ENCODE measurements at regions not wholly inside any gene's neighbourhood (a gene's known extent, or its start where the extent isn't known, plus 50 kb on each side); places are given as distances from the start of the nearest gene placed in this dataset.

GRCh38 chrX:43562372-43562771 lies 93.7 kb upstream of the MAOA start:
- Histone ChIP-seq H3K36me3 (ENCODE audit: control insufficient read depth, insufficient read depth, low read length) (no peaks in the 10 kb centered on the region), H3K4me2 (ENCODE audit: extremely low read depth, insufficient read depth, low read length) (no peak overlapping the region), H3K4me3 (replicated peaks in 1 of 4; ENCODE audit: control extremely low read depth in 1 of 4, insufficient read depth in 1 of 4, low read depth in 3 of 4, low read length in 4 of 4) (no peak overlapping the region), H3K79me2 (ENCODE audit: control insufficient read depth, insufficient read depth, low read length) (no peaks in the 10 kb centered on the region), H2AFZ (ENCODE audit: low read length) (no peak overlapping the region), H3K9ac (ENCODE audit: insufficient read depth, low read length) (no peak overlapping the region), H4K20me1 (ENCODE audit: control insufficient read depth, extremely low read depth, insufficient read depth, low read length) (no peaks in the 10 kb centered on the region), H3K27ac (ENCODE audit: insufficient read depth, low read length) (no peak overlapping the region), H3K27me3 (ENCODE audit: control insufficient read depth, insufficient read depth, low read length) (no peaks in the 10 kb centered on the region), H3K9me3 (ENCODE audit: control insufficient read depth, insufficient read depth, low read depth, low read length) (no peaks in the 10 kb centered on the region), H3K4me1 (ENCODE audit: control insufficient read depth, extremely low read depth, insufficient read depth, low read length) (no peaks in the 10 kb centered on the region)
- DNase-seq (ENCODE audit: low read depth in 2 of 2) = peak in 1 of 2 donors; percentile 56
- TF ChIP-seq EZH2 (IDR thresholded peaks at IDR 0.05; ENCODE audit: low read length, missing control alignments) = no peak
- TF ChIP-seq CTCF (conservative IDR thresholded peaks at IDR 0.05 in 1 of 2, IDR thresholded peaks at IDR 0.05 in 1 of 2; ENCODE audit: low read depth in 1 of 2, low read length in 2 of 2) = no peak

- Histone ChIP-seq H3K4me3 (replicated peaks in 1 of 4; ENCODE audit: control extremely low read depth in 1 of 4, insufficient read depth in 1 of 4, low read depth in 3 of 4, low read length in 4 of 4) (no peak overlapping the region), H3K9ac (ENCODE audit: insufficient read depth, low read length) (no peak overlapping the region), H3K79me2 (ENCODE audit: control insufficient read depth, insufficient read depth, low read length) (no peaks in the 10 kb centered on the region), H2AFZ (ENCODE audit: low read length) (no peak overlapping the region), H3K27me3 (ENCODE audit: control insufficient read depth, insufficient read depth, low read length) (no peaks in the 10 kb centered on the region), H4K20me1 (ENCODE audit: control insufficient read depth, extremely low read depth, insufficient read depth, low read length) (no peaks in the 10 kb centered on the region), H3K9me3 (ENCODE audit: control insufficient read depth, insufficient read depth, low read depth, low read length) (no peaks in the 10 kb centered on the region), H3K4me1 (ENCODE audit: control insufficient read depth, extremely low read depth, insufficient read depth, low read length) (no peaks in the 10 kb centered on the region), H3K36me3 (ENCODE audit: control insufficient read depth, insufficient read depth, low read length) (no peaks in the 10 kb centered on the region), H3K4me2 (ENCODE audit: extremely low read depth, insufficient read depth, low read length) (no peak overlapping the region), H3K27ac (ENCODE audit: insufficient read depth, low read length) (no peak overlapping the region)
- TF ChIP-seq EZH2 (IDR thresholded peaks at IDR 0.05; ENCODE audit: low read length, missing control alignments) = no peak
- DNase-seq (ENCODE audit: low read depth in 2 of 2) = no peak
Observed at GRCh38 chrX:43564953-43565352, 91.1 kb upstream of the MAOA start.

- Histone ChIP-seq H3K4me2 (ENCODE audit: extremely low read depth, insufficient read depth, low read length) (no peak overlapping the region), H3K4me3 (replicated peaks in 1 of 4; ENCODE audit: control extremely low read depth in 1 of 4, insufficient read depth in 1 of 4, low read depth in 3 of 4, low read length in 4 of 4) (no peak overlapping the region), H3K36me3 (ENCODE audit: control insufficient read depth, insufficient read depth, low read length) (no peaks in the 10 kb centered on the region), H2AFZ (ENCODE audit: low read length) (no peak overlapping the region), H3K4me1 (ENCODE audit: control insufficient read depth, extremely low read depth, insufficient read depth, low read length) (no peaks in the 10 kb centered on the region), H3K9me3 (ENCODE audit: control insufficient read depth, insufficient read depth, low read depth, low read length) (no peaks in the 10 kb centered on the region), H3K9ac (ENCODE audit: insufficient read depth, low read length) (no peak overlapping the region), H3K79me2 (ENCODE audit: control insufficient read depth, insufficient read depth, low read length) (no peaks in the 10 kb centered on the region), H3K27me3 (ENCODE audit: control insufficient read depth, insufficient read depth, low read length) (no peaks in the 10 kb centered on the region), H4K20me1 (ENCODE audit: control insufficient read depth, extremely low read depth, insufficient read depth, low read length) (no peaks in the 10 kb centered on the region), H3K27ac (ENCODE audit: insufficient read depth, low read length) (no peak overlapping the region)
- no peak for TF ChIP-seq EZH2 (IDR thresholded peaks at IDR 0.05; ENCODE audit: low read length, missing control alignments)
- no peak for TF ChIP-seq CTCF (conservative IDR thresholded peaks at IDR 0.05 in 1 of 2, IDR thresholded peaks at IDR 0.05 in 1 of 2; ENCODE audit: low read depth in 1 of 2, low read length in 2 of 2)
- DNase-seq (ENCODE audit: low read depth in 2 of 2) = no peak
Observed at GRCh38 chrX:43566170-43566569, 89.9 kb upstream of the MAOA start.
